ENCODE measurements at regions not wholly inside any gene's neighbourhood (a gene's known extent, or its start where the extent isn't known, plus 50 kb on each side); places are given as distances from the start of the nearest gene placed in this dataset.
"Not testable (repeated sequence)": the region's sequence is repeated elsewhere in the genome, so short reads cannot be mapped to it uniquely, and the experiment has no call there.

DNA sequence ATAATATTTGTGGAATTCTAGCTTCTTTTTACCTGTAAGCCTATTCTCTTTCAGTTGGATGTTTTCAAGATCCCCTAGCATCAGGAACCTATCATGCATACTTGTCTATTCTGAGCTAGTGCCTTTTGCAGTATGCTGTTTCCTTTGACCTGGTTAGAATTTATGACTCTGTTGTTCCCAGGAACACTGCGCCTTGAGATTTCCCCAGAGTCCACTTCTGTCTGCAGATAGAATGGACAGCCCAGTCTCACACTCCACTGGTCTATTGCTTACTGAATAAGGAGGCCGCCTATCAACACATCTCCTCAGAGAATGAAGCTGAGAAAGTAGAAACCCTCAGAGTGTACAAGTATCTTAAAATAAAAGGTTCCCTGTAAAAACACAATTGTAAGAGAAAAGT is 465.1 kb upstream of the GALNTL6 start:
- no peak for DNase-seq (ENCODE audit: low read depth)

DNA sequence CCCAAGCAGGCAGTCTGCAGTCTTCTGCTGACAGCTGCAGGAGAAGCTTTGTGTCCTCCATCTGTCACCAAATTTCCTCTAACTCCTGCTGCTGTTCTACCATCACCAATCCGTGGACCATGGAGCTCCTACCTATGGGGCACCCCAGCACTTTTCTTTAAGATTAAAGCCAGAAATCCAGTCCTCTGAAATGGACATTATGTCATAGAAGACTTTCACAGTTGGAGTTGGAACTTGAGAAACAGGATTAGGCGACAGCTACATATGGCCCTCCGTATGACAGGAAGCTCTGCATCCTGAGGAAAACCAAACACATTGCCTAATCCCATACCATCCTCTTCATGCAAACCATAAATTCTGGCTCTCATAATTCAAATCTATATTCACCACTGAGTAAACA is 470.6 kb upstream of the GALNTL6 start:
- no peak for DNase-seq (ENCODE audit: low read depth)

DNA sequence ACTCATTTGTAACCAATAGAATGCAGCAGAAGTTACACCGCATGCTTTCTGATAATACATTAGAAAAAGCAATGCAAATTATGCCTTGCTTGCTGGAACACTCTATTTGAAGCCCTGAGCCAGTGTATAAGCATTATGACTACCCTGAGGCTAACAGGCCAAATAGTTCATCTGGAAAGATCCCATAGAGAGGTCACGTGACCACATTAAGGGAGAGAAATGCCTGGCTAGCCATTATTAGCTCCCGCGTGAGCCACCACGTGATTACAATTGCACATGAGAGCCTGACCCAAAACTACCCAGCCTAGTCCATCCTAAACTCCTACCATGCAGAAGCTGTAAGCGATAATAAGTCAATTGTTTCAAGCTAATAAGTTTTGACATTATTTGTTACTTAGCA is 472.9 kb upstream of the GALNTL6 start:
- DNase-seq (ENCODE audit: low read depth), result no peak

DNA sequence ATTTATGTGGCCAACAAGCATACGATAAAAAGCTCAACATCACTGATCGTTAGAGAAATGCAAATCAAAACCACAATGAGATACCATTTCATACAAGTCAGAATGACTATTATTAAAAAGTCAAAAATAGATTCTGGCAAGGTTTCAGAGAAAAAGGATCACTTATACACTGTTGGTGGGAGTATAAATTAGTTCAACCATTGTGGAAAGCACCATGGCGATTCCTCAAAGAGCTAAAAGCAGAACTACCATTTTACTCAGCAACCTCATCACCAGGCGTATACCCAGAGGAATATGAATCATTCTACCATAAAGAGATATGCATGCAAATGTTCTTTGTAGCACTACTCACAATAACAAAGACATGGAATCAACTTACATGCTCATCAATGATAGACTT is 478.7 kb upstream of the GALNTL6 start:
- DNase-seq (ENCODE audit: low read depth), result no peak

DNA sequence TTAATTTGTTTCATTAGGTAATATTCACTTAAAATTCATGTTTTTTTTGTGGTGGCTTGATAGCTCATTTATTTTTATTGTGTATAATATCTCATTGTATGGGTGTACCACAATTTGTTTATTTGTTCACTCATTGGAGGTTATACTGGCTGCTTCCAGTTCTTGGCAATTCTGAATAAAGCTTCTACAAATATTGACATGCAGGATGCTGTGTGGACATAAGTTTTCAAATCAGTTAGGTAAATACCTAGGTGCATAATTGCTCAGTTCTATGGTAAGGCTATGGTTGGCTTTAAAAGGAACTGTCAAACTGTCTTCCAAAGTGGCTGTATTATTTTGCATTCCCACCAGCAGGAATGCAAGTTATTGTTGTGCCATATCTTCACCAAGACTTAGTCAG is 504.5 kb upstream of the GALNTL6 start:
- no peak for DNase-seq (ENCODE audit: low read depth)

DNA sequence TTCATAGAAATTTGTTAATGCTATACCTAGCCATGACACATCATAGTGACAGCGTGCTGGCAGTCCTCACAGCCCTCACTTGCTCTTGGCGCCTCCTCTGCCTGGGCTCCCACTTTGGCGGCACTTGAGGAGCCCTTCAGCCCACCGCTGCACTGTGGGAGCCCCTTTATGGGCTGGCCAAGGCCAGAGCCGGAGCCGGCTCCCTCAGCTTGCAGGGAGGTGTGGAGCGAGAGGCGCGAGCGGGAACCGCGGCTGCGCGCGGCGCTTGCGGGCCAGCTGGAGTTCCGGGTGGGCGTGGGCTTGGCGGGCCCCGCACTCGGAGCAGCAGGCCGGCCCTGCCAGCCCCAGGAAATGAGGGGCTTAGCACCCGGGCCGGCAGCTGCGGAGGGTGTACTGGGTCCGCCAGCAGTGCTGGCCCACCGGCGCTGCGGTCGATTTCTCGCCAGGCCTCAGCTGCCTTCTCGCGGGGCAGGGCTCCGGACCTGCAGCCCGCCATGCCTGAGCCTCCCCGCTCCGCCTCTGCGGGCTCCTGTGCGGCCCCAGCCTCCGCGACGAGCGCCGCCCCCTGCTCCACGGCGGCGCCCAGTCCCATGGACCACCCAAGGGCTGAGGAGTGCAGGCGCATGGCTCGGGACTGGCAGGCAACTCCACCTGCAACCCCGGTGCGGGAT is 515.0 kb upstream of the GALNTL6 start:
- DNase-seq (ENCODE audit: low read depth), result not testable (repeated sequence)

DNA sequence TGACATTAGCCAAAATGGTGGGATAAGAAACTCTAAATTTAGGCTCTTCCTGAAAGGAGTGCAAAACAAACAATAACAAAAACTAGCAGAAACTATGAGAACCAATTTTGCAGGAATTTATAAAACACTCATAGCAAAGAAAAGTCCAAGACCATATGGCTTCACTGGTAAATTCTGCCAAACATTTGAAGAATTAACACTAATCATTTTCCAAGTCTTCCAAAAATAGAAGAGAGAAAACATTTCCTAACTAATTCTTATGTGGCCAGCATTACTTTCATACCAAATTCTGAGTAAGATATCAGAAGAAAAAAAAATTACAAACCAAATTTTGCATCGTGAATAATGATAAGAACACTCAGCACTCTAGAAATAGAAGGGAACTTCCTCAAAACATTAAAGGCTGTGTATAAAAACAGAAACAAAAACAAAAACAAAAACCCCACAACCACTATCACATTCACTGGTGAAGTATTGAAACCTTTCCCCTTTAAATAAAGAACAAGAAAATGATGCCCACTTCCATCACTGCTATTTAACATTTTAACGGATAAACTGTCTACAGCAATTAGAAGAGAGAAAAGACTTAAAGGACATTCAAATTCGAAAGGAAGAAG is 524.3 kb upstream of the GALNTL6 start:
- DNase-seq (ENCODE audit: low read depth), result no peak

DNA sequence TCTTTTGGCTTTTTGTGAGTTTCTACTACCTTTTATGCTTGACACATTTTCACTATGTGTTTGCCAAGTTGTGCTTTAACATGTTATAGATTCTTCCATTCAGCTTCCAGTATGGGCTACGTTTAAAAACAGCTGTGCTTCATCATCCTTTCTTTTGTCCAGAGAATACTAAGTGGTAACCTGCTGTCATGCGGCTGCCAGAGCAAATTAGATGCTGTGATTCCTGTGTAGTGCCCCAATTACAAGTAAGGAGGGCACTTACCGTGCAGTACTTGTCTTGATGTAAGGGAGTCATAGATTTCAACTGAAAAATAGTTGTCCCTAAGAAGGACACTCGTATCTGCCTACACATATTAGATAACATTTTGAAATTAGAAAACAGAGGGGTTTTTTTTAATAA is 531.8 kb upstream of the GALNTL6 start:
- DNase-seq (ENCODE audit: low read depth), result no peak

DNA sequence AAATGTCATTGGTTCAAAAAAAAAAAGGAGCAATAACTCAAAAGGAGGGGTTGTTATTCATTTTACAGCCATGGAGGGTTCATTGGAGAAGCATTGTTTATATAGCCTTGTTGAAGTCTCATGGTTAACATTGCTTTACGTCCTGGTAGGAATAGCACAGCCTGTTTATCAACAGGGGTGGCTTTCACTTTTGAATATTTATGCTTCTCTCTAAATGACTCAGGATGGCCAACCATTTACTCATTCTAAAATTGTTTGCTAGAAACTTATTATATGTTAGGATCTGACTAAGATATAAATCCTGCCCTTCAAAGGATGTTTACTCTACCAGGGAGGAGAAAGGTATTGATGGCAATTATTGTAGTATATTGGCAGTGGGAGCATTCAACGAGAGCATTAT is 534.1 kb upstream of the GALNTL6 start:
- DNase-seq (ENCODE audit: low read depth), result no peak

DNA sequence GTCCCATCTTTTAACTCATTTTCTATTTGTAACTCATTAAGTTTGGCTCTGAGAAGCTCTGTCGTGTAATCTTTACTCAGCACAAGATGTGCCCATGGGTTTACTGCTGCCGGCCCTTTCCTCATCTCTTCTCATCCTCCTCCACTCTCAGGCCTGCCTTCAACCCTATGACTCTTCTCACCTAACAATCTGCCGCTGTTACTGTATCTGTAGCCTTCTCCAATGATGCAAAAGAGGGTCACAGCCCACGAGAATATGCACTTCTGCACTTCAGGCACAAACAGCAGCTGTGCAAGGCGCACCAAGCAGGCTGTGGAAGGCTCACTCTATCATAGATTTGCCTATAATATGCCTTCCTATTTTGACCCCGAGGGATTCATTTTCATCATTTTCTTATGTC is 546.5 kb upstream of the GALNTL6 start:
- no peak for DNase-seq (ENCODE audit: low read depth)

DNA sequence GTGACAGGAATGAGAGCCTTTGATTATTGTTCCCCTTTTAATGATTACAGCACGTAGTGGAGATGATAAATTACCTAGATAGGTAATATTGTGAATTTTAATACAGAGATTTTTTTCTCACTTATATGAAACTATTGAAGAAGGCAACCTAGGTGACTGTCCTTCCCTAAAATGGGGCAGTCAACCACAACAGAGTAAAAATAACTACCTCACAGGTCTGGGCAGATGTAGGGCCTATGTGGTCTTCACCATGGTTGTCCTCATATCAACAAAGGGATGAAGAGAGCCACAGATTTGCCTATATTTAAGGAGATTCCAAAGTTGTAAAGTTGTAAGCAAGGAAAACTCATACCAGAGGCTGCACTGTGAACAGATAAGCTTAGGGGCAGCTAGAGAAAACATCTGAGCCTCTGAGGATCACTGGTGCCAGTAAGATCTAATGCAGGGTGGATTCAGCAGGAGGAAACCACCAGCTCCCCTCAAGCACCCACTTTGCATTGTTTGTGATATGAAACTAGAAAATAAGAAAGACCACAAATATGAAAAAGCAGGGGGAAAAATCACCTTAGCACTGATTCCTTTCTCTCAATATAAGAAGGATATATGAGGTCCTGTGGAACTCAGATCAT is 547.9 kb upstream of the GALNTL6 start:
- no peak for DNase-seq (ENCODE audit: low read depth)

DNA sequence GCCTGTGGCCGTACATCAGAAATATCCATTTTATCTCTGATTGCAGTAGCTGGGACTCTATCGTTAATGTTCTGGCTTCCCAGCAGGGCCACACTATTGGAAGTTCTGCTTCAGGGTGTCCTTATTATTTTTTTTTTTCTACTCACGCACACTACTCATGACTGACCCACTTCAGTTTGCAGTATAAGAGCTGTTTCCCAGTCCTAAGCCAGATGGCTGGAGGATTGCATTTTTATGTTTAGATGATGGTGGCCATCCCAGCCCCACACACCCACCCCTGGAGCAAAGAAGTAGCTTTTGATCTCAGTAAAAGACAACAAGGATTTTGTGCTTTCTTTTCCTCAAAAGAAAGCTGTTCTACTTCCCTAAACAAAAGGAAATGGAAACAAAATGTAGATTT is 557.0 kb upstream of the GALNTL6 start:
- no peak for DNase-seq (ENCODE audit: low read depth)

DNA sequence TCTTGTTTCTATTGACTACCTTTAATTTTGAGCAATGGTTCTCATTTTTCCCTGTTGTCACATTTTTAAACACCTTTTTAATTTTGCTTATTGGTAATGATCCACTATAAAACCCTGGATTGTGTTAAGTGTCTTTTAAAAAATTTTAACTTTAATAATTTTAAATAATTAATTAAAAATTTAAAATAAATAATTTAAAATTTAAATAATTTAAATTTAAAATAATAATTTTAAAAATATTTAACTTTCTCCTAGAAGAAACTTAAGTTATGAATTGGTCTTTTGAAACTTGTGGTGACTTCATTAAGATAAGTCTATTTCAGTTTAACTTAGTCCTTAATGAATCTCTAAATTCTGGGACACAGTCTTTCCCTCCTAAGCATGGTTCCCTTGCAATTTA is 566.3 kb upstream of the GALNTL6 start:
- no peak for DNase-seq (ENCODE audit: low read depth)

DNA sequence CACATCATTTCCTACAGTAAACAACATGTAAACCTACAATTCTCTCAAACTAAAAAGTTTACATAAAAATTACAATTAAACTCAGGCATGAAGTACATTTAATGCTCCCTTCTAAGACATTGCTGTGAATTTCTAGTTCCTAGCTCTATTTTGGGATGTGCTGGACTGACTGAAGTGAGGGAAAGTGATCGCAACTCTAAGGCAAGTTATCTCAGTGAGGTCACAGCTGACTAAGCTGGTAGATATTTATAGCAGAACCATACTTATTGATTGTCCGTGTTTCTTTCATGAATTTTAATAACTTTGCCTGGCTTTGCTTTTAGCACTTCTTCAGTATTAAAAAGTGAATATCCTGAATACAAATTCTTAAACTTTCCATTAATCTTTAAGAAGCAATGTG is 570.4 kb upstream of the GALNTL6 start:
- DNase-seq (ENCODE audit: low read depth), result no peak

DNA sequence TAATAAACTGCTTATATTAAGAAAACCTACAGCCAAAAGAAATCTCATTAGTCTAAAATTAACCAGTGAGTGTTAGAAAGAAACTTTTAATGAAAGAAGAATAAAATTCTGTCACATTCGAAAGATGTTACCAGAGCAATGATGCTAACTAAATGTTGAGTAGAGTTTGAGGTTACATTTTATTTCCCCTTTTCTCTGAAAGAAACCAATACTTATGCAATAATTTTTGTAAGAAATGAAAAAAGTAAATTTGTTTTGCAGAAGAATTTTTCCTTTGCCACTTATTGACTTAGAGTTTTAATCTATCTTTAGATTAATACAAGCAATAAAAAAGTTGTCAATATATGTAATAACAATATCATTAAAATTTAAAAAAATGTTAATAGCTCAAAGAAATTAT is 574.0 kb upstream of the GALNTL6 start:
- no peak for DNase-seq (ENCODE audit: low read depth)

DNA sequence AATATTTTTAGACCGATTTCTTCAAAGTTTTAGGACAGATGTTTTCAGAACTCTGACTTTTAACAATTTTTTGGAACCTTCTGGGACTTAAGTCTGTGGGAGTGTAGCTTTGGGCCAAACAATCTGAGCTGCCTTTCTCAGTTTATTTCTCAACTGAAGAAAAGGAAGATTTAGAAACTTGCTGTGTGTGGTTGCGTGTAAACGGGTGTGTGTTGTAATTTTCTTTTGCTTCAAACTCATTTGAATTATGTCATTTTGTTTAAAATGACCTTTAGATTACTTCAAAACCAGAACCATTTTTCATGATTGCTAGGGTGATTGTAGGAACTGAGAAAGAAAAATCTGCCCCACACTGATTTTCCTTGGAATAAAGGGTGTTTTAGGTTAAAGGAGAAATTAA is 577.7 kb upstream of the GALNTL6 start:
- DNase-seq (ENCODE audit: low read depth), result no peak

DNA sequence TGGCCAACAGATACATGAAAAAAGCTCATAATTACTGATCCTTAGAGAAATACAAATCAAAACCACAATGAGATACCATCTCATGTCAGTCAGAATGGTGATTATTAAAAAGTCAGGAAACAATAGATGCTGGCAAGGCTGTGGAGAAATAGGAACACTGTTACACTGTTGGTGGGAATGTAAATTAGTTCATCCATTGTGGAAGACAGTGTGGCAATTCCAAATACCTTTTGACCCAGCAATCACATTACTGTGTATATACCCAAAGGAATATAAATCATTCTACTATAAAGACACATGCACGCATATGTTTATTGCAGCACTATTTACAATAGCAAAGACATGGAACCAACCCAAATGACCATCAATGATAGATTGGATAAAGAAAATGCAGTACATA is 583.9 kb upstream of the GALNTL6 start:
- not testable (repeated sequence) for DNase-seq (ENCODE audit: low read depth)

DNA sequence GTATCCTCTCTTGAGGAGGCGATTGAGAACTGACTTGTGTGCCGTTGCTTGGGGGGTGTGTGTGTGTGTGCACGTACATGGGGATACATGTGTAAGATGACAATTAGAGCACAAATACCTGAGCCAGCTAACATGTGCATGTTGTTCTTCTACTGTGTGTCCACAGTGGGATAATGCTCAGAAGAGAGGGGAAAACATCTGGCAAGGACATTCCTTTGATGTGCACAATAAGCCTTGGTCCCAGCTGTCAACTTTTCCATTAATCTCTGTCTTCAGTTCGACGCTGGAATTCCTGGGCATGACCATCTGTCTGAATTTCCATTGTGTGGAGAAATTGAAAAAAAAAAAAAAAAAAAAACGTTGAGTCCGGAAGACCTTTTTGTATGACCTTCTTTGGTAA is 592.0 kb upstream of the GALNTL6 start:
- no peak for DNase-seq (ENCODE audit: low read depth)

DNA sequence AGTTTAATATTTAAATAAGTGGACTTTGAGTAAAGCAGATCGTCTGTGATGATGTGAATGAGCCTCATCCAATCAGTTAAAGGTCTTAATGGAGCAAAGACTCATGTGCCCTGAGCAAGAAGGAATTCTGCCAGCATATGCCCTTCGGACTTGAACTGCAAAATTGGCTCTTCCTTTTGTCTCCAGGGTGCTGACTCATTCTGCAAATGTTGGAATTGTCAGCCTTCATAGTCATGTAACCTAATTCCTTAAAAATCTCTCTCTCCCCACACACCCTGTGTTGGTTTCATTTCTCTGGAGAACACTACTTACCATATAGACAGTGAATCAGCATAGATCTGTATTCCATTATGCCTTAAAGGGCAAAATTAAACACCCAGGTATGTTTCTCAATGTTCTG is 609.8 kb upstream of the GALNTL6 start:
- no peak for DNase-seq (ENCODE audit: low read depth)

DNA sequence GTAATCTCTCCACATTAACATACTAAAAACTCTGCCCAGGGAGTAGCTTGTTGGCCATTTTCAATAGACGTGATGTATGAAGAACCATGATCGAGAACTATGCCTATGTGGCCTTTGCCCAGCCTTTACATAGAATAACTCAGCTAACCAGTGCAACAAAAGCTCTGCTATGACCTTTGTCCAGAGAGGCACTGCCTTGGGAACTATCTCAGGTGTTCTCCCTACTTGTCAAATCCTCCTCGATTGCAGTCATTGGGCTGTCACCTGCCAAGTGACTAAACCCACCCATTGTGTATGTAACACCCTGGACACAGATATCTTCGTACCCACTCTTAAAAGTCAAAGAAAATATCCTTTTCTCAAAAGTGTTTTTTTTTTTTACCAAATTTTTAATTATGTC is 610.3 kb upstream of the GALNTL6 start:
- no peak for DNase-seq (ENCODE audit: low read depth)

DNA sequence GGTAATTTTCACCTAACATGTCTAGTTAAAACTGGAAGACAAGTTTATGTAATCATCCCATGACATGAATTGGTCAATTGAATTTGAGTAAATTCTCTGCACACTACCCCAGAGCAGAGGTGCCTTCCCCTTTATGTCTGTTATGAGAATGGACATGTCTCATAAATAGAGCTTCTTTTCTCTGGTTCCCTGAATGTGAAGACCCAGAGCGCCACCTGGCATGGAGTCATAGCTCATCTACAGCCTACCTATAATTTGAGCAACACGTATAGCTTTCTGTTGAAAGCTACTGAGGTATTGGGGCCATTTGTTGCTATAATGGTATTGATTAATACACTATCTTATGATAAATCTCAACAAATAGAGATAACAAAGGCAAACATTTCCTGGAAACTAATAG is 626.5 kb upstream of the GALNTL6 start:
- no peak for DNase-seq (ENCODE audit: low read depth)

DNA sequence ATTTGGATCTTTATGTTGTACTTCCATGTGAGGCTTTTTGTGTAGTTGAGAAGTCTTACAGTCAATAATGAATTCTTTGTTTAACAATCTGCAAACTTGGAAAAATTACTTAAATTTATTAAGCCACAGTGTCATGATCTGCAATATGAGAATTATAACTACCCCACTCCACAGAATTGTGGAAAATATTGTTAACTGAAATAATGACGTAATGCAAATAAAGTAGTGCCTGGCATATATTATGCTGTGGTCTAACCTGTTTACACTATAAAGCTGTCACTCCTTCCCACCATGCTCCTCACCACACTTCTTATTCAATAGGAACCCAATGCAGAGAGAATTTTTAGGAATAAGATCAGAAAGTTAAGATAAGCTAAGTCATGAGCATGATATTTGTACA is 632.1 kb upstream of the GALNTL6 start:
- no peak for DNase-seq (ENCODE audit: low read depth)

DNA sequence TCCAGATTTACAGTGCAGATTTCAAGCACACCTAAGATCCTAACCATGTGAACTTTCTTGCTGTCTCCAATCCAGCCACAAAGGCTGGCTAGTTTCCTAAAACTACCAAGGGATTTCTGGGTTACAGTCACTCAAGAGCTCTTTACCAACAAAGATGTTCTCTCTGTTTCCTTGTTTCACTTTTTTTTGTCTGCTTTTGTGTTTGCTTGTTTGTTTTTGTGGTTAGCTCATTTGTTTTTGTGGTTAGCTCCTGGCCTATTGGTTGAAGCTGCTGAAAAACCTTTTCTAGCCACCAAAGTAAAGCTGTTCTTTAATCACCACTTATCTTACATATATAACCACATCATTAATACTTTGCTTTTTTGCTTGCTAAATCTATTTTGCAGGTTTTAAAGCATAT is 642.5 kb upstream of the GALNTL6 start:
- no peak for DNase-seq (ENCODE audit: low read depth)

DNA sequence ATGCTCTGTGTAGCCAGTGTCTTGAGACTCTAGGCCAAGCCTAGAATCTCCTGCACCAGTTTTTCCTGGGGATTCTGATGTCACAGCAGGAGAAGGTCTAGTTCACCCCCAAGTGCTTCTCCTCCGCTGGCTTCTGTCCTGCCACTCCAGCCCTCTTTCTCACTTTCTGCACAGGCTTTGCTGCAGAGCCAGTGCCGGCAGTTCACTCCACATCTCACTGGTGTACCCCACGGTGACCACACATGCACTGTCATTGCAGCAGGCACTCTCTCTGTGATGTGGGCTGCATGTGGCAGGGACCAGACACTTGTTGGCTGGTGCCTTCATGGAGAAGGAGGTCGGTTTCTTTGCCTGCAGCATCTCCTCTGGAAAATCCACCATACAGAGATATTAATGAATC is 643.8 kb upstream of the GALNTL6 start:
- no peak for DNase-seq (ENCODE audit: low read depth)
